ENCODE measurements at regions not wholly inside any gene's neighbourhood (a gene's known extent, or its start where the extent isn't known, plus 50 kb on each side); places are given as distances from the start of the nearest gene placed in this dataset.

DNA sequence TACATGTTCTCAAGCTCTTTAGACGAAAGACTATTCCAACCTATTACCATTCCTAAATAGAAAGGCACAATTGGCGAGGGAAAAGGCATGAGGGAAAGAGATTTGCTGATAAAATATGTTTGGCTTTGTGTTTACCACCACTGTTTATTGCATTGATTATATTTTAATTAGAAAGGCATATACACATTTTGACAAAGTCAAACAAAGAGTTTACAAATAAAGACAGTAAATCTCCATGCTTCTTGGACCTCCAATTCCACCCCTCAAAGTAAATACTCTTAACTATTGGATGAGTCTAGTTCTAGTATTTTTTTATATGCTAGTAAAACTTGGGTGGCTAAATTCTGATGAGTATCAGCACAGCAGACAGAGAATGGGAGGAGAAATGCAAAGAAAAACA lies 521.4 kb downstream of the FBXO15 start:
- intact Hi-C loops (cut with micrococcal nuclease): no loop called here
- no peak overlapping the region for H3K27ac Mint-ChIP-seq
- POLR2A ChIA-PET: no interaction called here

DNA sequence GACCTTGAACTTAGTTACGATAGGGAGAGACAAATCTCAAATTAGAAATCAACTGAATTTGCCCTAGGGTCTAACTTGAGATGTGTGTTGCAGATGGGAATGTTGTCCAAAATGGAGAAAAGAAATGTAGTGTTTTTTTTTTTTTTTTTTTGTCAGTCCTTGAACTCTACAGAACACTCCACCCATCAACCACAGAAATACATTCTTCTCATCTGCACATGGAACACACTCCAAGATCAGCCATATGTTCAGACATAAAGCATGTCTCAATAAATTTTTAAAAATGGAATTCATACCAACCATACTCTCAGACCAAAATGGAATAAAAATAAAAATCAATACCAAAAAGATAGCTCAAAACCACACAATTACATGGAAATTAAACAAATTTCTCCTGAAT lies 526.5 kb downstream of the FBXO15 start:
- Mint-ChIP-seq H3K4me3 (no peak overlapping the region), H3K27ac (no peak overlapping the region), H3K9me3 (no peaks in the 10 kb centered on the region), H3K27me3 (no peaks in the 10 kb centered on the region), H3K36me3 (ENCODE audit: low read depth) (no peaks in the 10 kb centered on the region), H3K4me1 (no peaks in the 10 kb centered on the region)
- intact Hi-C loops (cut with micrococcal nuclease): no loop called here
- no peak for DNase-seq
- ChIA-PET POLR2A (no interaction called here), CTCF (no interaction called here)
- TF ChIP-seq, protein P1, sequence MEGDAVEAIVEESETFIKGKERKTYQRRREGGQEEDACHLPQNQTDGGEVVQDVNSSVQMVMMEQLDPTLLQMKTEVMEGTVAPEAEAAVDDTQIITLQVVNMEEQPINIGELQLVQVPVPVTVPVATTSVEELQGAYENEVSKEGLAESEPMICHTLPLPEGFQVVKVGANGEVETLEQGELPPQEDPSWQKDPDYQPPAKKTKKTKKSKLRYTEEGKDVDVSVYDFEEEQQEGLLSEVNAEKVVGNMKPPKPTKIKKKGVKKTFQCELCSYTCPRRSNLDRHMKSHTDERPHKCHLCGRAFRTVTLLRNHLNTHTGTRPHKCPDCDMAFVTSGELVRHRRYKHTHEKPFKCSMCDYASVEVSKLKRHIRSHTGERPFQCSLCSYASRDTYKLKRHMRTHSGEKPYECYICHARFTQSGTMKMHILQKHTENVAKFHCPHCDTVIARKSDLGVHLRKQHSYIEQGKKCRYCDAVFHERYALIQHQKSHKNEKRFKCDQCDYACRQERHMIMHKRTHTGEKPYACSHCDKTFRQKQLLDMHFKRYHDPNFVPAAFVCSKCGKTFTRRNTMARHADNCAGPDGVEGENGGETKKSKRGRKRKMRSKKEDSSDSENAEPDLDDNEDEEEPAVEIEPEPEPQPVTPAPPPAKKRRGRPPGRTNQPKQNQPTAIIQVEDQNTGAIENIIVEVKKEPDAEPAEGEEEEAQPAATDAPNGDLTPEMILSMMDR (IDR thresholded peaks at IDR 0.05): no peak
- ATAC-seq (ENCODE audit: low read depth): no peak

More for the DNA sequence above, 521.4 kb downstream of the FBXO15 start:
- ATAC-seq (ENCODE audit: low read depth): no peak
- H3K9me3 Mint-ChIP-seq: no peaks in the 10 kb centered on the region
- TF ChIP-seq, protein P1 (IDR thresholded peaks at IDR 0.05): no peak
- H3K4me1 Mint-ChIP-seq: no peaks in the 10 kb centered on the region
- CTCF ChIA-PET: no interaction called here
- no peaks in the 10 kb centered on the region for H3K36me3 Mint-ChIP-seq (ENCODE audit: low read depth)
- H3K27me3 Mint-ChIP-seq: no peaks in the 10 kb centered on the region
- no peak for DNase-seq
- H3K4me3 Mint-ChIP-seq: no peak overlapping the region

DNA sequence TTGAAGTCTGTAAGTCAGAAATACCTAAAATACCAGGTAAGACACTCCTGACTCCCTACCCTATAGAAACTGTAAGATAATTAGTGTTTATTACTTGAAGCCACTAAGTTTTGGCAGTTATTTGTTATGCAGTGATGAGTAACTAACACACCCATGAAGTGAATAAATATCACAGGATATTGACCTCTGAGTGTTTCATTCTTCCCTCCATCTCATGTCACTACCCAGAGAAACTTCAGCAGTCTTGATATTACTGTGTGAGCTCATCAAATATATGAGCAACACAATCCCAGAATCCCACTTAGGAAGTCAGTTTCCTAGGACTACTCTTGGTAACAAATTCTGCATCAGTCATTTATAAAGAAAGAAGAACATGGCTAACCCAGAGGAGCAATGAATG lies 529.7 kb downstream of the FBXO15 start:
- Mint-ChIP-seq H3K36me3 (ENCODE audit: low read depth) (no peaks in the 10 kb centered on the region), H3K4me3 (no peak overlapping the region), H3K27ac (no peak overlapping the region), H3K27me3 (no peaks in the 10 kb centered on the region), H3K4me1 (no peaks in the 10 kb centered on the region), H3K9me3 (no peaks in the 10 kb centered on the region)
- intact Hi-C loops (cut with micrococcal nuclease): no loop called here
- POLR2A ChIA-PET: no interaction called here
- TF ChIP-seq, protein P1 (IDR thresholded peaks at IDR 0.05): no peak
- DNase-seq (no peak), ATAC-seq (ENCODE audit: low read depth) (no peak)
- CTCF ChIA-PET: no interaction called here

DNA sequence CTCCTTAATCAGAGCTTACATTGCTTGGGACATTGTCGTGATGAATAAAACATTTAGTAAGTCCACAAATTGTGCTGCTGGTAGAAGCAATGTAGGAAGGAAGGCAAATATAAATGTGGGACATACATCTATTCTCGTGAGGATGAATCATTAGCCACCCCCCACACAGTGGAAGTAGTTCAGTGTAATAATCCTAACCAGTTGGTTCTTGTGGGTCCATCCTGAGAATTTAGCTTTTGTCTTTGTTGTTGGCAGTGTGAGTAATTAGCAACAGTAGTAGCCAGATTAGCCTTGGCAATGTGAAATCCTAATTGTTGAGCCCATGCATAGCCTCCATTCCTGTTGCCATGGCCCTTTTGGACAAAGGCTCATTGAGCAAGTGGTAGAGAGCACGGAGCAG lies 532.1 kb downstream of the FBXO15 start:
- no peak overlapping the region for H3K4me3 Mint-ChIP-seq
- intact Hi-C loops (cut with micrococcal nuclease): no loop called here
- H3K27me3 Mint-ChIP-seq: no peaks in the 10 kb centered on the region
- POLR2A ChIA-PET: no interaction called here
- TF ChIP-seq, protein P1 (IDR thresholded peaks at IDR 0.05): no peak
- CTCF ChIA-PET: no interaction called here
- H3K36me3 Mint-ChIP-seq (ENCODE audit: low read depth): no peaks in the 10 kb centered on the region
- ATAC-seq (ENCODE audit: low read depth) (no peak), DNase-seq (no peak)
- H3K4me1 Mint-ChIP-seq: no peaks in the 10 kb centered on the region
- H3K27ac Mint-ChIP-seq: no peak overlapping the region
- no peaks in the 10 kb centered on the region for H3K9me3 Mint-ChIP-seq

DNA sequence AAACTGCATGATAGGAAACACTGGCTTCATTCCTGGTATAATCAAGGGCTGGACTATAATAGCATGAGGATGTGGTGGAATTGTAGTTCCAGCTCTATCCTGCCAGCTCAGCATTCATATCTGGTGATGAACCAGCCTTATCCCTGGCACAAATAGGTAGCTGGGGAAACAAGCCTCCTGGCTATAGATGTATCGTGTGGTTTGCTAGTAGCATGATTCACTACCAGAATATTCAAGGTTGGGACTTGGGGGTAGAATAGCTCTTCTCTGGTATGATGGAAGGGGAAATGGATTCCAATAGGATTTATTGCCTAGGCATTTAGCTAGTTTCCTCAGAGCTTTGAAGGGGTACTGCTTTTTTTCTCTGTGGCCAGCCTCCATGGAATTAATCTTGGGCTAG lies 532.8 kb downstream of the FBXO15 start:
- no peak for DNase-seq
- TF ChIP-seq, protein P1 (IDR thresholded peaks at IDR 0.05): no peak
- H3K27ac Mint-ChIP-seq: no peak overlapping the region

More for the DNA sequence above, 532.8 kb downstream of the FBXO15 start:
- no peaks in the 10 kb centered on the region for H3K9me3 Mint-ChIP-seq
- no peaks in the 10 kb centered on the region for H3K36me3 Mint-ChIP-seq (ENCODE audit: low read depth)
- ChIA-PET POLR2A (no interaction called here), CTCF (no interaction called here)
- H3K4me3 Mint-ChIP-seq: no peak overlapping the region
- intact Hi-C loops (cut with micrococcal nuclease): no loop called here
- ATAC-seq (ENCODE audit: low read depth): no peak
- no peaks in the 10 kb centered on the region for H3K27me3 Mint-ChIP-seq
- H3K4me1 Mint-ChIP-seq: no peaks in the 10 kb centered on the region
